Upper lobe of left lung (tissue), 6 donors: ENCODE measurements at regions not wholly inside any gene's neighbourhood (a gene's known extent, or its start where the extent isn't known, plus 50 kb on each side); places are given as distances from the start of the nearest gene placed in this dataset.

Source experiments
- ATAC-seq, 2 donors: fragments of 200-7000 bp; cut with Tn5 transposase; one replicate each; pipeline ENCODE4 v1.9.1; 2022; ENCODE audit warnings: mild to moderate bottlenecking in 2 of 2, moderate library complexity in 2 of 2; ENCODE audit not compliant: low FRiP score in 2 of 2
- DNase-seq, 2 donors: peaks; one replicate each; pipeline ENCODE4 v3.0.0-alpha.2; 2019 to 2020
- H3K27ac ChIP-seq, 4 donors: fragments of 200-600 bp; sonication (generic); one replicate each; pipeline ENCODE4 v1.5.1; 2016 to 2019
- H3K27me3 ChIP-seq, 4 donors: fragments of 200-600 bp; sonication (generic); one replicate each; pipeline ENCODE4 v1.5.1; 2017 to 2019
- H3K36me3 ChIP-seq, 4 donors: fragments of 200-600 bp; sonication (generic); one replicate each; pipeline ENCODE4 v1.5.1; 2016 to 2019
- H3K4me1 ChIP-seq, 4 donors: fragments of 200-600 bp; sonication (generic); one replicate each; pipeline ENCODE4 v1.5.1; 2018 to 2019
- H3K4me3 ChIP-seq, 4 donors: fragments of 200-600 bp; sonication (generic); one replicate each; pipeline ENCODE4 v1.5.1; 2017 to 2019; ENCODE audit warnings: mild to moderate bottlenecking in 2 of 4, moderate library complexity in 1 of 4
- H3K9me3 ChIP-seq, 4 donors: fragments of 200-600 bp; sonication (generic); one replicate each; pipeline ENCODE4 v1.5.1; 2018 to 2019
- CTCF ChIP-seq, 6 experiments: fragments of 450-650 bp in 4 of 6; fragments of 200-600 bp in 2 of 6; sonication (generic) in 2 of 6; IDR thresholded peaks; one replicate each; pipeline ENCODE4 v1.5.1; 2016 to 2019; ENCODE audit warnings: antibody characterized with exemption in 6 of 6
- EP300 ChIP-seq, 4 donors: sonication (generic); formaldehyde crosslinking; IDR thresholded peaks; one replicate each; pipeline ENCODE4 v1.5.1; 2017; ENCODE audit warnings: antibody characterized with exemption in 4 of 4, control low read depth in 2 of 4
- POLR2A ChIP-seq, 4 donors: fragments of 450-650 bp; IDR thresholded peaks; one replicate each; pipeline ENCODE4 v1.5.1; 2016 to 2017; ENCODE audit warnings: antibody characterized with exemption in 4 of 4, mild to moderate bottlenecking in 2 of 4
- POLR2AphosphoS5 ChIP-seq, 2 donors: sonication (generic); formaldehyde crosslinking; IDR thresholded peaks; one replicate each; pipeline ENCODE4 v1.5.1; 2017; ENCODE audit warnings: antibody characterized with exemption in 2 of 2
- WGBS, 2 donors: methylation state at CpG; one replicate each; pipeline ENCODE4 v1.1.5; 2017 to 2018; 5-methylcytosine and 5-hydroxymethylcytosine counted together
- donor health status: DM: no; HTN: no; CAD: no; lungs with moderate emphysema.
- donor health status: DM: no; HTN: yes; CAD: no; lungs with severe emphysema.

DNA sequence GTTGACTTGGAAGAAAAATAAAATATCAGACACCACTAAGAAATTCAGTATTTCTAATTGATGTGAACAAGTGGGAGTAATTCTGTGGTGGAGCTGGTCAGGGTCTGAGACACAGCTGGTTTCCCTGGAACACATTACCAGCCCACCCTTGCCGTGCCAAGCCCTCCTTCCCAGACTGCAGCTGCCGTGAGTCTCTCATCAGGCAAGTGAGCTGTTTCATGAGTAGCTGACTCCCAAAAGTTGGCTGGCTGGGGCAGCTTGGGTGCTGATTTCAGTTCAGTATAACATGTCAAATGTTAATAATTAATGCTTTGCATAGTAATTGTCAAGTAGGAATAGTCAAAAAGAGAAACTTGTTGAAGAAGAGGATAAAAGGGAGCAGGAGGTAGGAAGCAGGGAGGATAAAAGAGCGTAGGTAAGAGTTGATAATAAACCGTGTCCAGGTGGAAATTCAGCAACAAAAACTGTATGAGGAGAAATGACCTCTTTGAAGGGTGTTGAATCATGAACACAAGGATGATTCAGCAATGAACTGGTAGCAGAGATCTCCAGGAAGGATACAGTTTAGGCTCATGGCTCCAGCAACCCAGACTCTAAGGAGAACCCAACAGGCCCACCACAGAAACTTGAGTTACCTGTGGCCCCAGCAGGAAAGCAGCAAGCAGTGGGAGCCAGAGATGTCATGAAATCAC lies 110.9 kb upstream of the SSTR4 start:
- no peaks in the 10 kb centered on the region for H3K27me3 ChIP-seq
- TF ChIP-seq POLR2A (IDR thresholded peaks at IDR 0.05) = no peak
- TF ChIP-seq CTCF (IDR thresholded peaks at IDR 0.05) = no peak
- no peak for TF ChIP-seq POLR2AphosphoS5 (IDR thresholded peaks at IDR 0.05)
- no peak for TF ChIP-seq EP300 (IDR thresholded peaks at IDR 0.05)
- no peak for DNase-seq

DNA sequence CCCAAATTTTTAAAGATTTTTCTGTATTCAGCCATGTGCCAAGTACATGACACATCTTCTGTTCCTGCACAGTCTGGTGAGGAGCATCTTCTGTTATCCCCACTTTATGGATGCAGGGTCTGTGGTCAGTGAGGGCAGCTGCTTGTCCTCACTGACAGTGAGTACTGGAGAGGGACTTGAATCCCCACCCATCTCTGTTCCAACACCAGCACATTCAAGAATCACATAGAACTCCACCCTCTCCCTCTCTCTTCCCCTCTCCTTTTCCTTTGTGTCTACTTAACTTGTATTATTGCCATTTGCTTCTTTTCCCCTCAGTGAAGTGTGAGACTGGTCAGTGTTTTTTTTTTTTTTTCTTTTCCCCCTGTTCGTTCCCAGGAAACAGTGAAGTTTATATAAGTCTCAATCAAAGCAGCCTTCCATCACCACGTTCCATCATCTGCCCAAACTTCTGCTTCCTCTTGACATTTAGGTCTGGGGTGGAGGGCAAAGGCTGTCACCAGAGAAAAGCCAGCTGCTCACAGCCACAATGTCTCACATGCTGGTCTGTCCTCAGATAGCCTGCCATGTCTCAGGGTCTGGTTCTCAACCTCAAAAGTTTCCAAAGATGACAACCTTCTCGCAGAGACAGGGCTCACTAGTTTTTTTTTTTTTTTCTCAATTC lies 110.0 kb upstream of the SSTR4 start:
- Histone ChIP-seq H3K9me3 (no peaks in the 10 kb centered on the region), H3K36me3 (no peaks in the 10 kb centered on the region), H3K4me1 (peaks cover 3 to 22% (median 14%) of the 10 kb centered on the region in 4 donors), H3K4me3 (no peak overlapping the region), H3K27me3 (no peaks in the 10 kb centered on the region), H3K27ac (peak overlapping the region in 1 of 4 donors; percentile 1)
- DNase-seq (peak in 1 of 2 donors; percentile 26), ATAC-seq (peak in 1 of 2 donors; percentile 17)
- 38 to 41% methylated on average over 3 of the region's 3 CpGs for WGBS, 2 donors
- TF ChIP-seq POLR2AphosphoS5 (IDR thresholded peaks at IDR 0.05) (peak in 1 of 2 donors; percentile 66), POLR2A (IDR thresholded peaks at IDR 0.05) (no peak), CTCF (IDR thresholded peaks at IDR 0.05) (no peak), EP300 (IDR thresholded peaks at IDR 0.05) (peak in 1 of 4 donors; percentile 2)

More for the DNA sequence above, 110.9 kb upstream of the SSTR4 start:
- Histone ChIP-seq H3K4me1 (peaks cover 3 to 22% (median 14%) of the 10 kb centered on the region in 4 donors), H3K27ac (peak overlapping the region in 1 of 4 donors; percentile 1), H3K4me3 (no peak overlapping the region), H3K36me3 (no peaks in the 10 kb centered on the region), H3K9me3 (no peaks in the 10 kb centered on the region)
- ATAC-seq = peak in 1 of 2 donors; percentile 48
- 72 to 83% methylated on average over 4 of the region's 4 CpGs for WGBS, 2 donors

GRCh38 chr20:22925613-22925983 lies 109.5 kb upstream of the SSTR4 start:
- H3K4me1 ChIP-seq = peaks cover 3 to 22% (median 14%) of the 10 kb centered on the region in 4 donors
- no peaks in the 10 kb centered on the region for H3K27me3 ChIP-seq
- no peaks in the 10 kb centered on the region for H3K36me3 ChIP-seq
- 67 to 74% methylated on average over 4 of the region's 4 CpGs for whole genome bisulfite sequencing, 2 donors
- no peaks in the 10 kb centered on the region for H3K9me3 ChIP-seq
- TF ChIP-seq EP300 (IDR thresholded peaks at IDR 0.05) (no peak), CTCF (IDR thresholded peaks at IDR 0.05) (no peak)
- H3K4me3 ChIP-seq = no peak overlapping the region
- no peak overlapping the region for H3K27ac ChIP-seq
- ATAC-seq = no peak
- no peak for DNase-seq

GRCh38 chr20:22927537-22927936 lies 107.6 kb upstream of the SSTR4 start:
- 61 to 64% methylated on average over 3 of the region's 3 CpGs for WGBS, 2 donors
- H3K36me3 ChIP-seq = no peaks in the 10 kb centered on the region
- H3K4me1 ChIP-seq = peaks cover 0 to 9% (median 8%) of the 10 kb centered on the region in 4 donors
- no peak overlapping the region for H3K4me3 ChIP-seq
- H3K27me3 ChIP-seq = no peaks in the 10 kb centered on the region
- ATAC-seq (no peak), DNase-seq (no peak)
- H3K9me3 ChIP-seq = no peaks in the 10 kb centered on the region
- TF ChIP-seq POLR2A (IDR thresholded peaks at IDR 0.05) (no peak), EP300 (IDR thresholded peaks at IDR 0.05) (no peak), POLR2AphosphoS5 (IDR thresholded peaks at IDR 0.05) (no peak), CTCF (IDR thresholded peaks at IDR 0.05) (no peak)
- no peak overlapping the region for H3K27ac ChIP-seq
